Glutamatergic neuron (in vitro differentiated cells): ENCODE measurements at regions not wholly inside any gene's neighbourhood (a gene's known extent, or its start where the extent isn't known, plus 50 kb on each side); places are given as distances from the start of the nearest gene placed in this dataset.

Experiments used
- DNase-seq: peaks from one replicate; pipeline ENCODE4 v3.0.0; 2022
- H3K27ac Mint-ChIP-seq: one replicate; pipeline ENCODE4 v1.8.0; 2020; ENCODE audit warnings: mild to moderate bottlenecking, mixed read lengths, inconsistent platforms; ENCODE audit not compliant: unreplicated experiment
- H3K27me3 Mint-ChIP-seq: one replicate; pipeline ENCODE4 v1.8.0; 2020; ENCODE audit warnings: mild to moderate bottlenecking, moderate library complexity, mixed read lengths, inconsistent platforms; ENCODE audit not compliant: unreplicated experiment
- H3K36me3 Mint-ChIP-seq: one replicate; pipeline ENCODE4 v1.8.0; 2020; ENCODE audit warnings: mild to moderate bottlenecking, mixed read lengths, inconsistent platforms; ENCODE audit not compliant: unreplicated experiment
- H3K4me1 Mint-ChIP-seq: one replicate; pipeline ENCODE4 v1.8.0; 2020; ENCODE audit warnings: mild to moderate bottlenecking, low read depth, mixed read lengths, inconsistent platforms; ENCODE audit not compliant: unreplicated experiment
- H3K4me3 Mint-ChIP-seq: one replicate; pipeline ENCODE4 v1.8.0; 2020; ENCODE audit warnings: mild to moderate bottlenecking, mixed read lengths, inconsistent platforms; ENCODE audit not compliant: unreplicated experiment
- H3K9me3 Mint-ChIP-seq: one replicate; pipeline ENCODE4 v1.8.0; 2020; ENCODE audit warnings: mild to moderate bottlenecking, moderate library complexity, mixed read lengths, inconsistent platforms; ENCODE audit not compliant: unreplicated experiment
- TF ChIP-seq, protein P1 (sequence below): fragments of 200-600 bp; sonication (generic); IDR thresholded peaks from one replicate; pipeline ENCODE4 v1.5.0; 2021; ENCODE audit not compliant: partially characterized antibody, unreplicated experiment

GRCh38 chr22:49291169-49291568 lies 536.5 kb downstream of the BRD1 start:
- Mint-ChIP-seq H3K27me3 (peaks cover 3% of the 10 kb centered on the region), H3K4me1 (no peaks in the 10 kb centered on the region)

DNA sequence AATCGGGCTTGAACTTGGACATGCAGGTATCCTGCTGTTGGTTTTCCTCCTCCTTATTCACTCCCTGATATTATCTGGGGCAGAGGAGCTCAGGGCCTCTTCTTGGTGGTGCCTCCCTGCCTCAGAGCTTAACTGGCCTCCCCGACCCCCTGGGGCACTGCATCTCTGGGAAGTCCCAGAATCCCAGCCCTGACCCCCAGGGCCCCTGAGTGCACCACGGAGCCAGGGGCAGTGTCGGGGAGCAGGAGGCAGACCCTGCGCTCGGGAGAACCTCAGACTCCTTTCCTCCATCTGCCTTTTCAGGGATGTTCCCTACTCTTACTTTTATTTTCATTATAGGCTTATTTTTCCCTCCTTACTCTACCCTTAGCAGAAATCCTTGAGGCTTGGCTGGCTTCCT lies 537.0 kb downstream of the BRD1 start:
- Mint-ChIP-seq H3K36me3 (peaks cover 5% of the 10 kb centered on the region), H3K4me1 (no peaks in the 10 kb centered on the region), H3K4me3 (no peak overlapping the region), H3K9me3 (peaks cover 15% of the 10 kb centered on the region), H3K27me3 (peaks cover 2% of the 10 kb centered on the region), H3K27ac (no peak overlapping the region)
- TF ChIP-seq, protein P1, sequence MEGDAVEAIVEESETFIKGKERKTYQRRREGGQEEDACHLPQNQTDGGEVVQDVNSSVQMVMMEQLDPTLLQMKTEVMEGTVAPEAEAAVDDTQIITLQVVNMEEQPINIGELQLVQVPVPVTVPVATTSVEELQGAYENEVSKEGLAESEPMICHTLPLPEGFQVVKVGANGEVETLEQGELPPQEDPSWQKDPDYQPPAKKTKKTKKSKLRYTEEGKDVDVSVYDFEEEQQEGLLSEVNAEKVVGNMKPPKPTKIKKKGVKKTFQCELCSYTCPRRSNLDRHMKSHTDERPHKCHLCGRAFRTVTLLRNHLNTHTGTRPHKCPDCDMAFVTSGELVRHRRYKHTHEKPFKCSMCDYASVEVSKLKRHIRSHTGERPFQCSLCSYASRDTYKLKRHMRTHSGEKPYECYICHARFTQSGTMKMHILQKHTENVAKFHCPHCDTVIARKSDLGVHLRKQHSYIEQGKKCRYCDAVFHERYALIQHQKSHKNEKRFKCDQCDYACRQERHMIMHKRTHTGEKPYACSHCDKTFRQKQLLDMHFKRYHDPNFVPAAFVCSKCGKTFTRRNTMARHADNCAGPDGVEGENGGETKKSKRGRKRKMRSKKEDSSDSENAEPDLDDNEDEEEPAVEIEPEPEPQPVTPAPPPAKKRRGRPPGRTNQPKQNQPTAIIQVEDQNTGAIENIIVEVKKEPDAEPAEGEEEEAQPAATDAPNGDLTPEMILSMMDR: no peak
- no peak for DNase-seq

More at GRCh38 chr22:49291169-49291568, 536.5 kb downstream of the BRD1 start:
- H3K27ac Mint-ChIP-seq: no peak overlapping the region
- TF ChIP-seq, protein P1: no peak
- DNase-seq: no peak
- no peak overlapping the region for H3K4me3 Mint-ChIP-seq
- peaks cover 16% of the 10 kb centered on the region for H3K9me3 Mint-ChIP-seq
- H3K36me3 Mint-ChIP-seq: peaks cover 5% of the 10 kb centered on the region

DNA sequence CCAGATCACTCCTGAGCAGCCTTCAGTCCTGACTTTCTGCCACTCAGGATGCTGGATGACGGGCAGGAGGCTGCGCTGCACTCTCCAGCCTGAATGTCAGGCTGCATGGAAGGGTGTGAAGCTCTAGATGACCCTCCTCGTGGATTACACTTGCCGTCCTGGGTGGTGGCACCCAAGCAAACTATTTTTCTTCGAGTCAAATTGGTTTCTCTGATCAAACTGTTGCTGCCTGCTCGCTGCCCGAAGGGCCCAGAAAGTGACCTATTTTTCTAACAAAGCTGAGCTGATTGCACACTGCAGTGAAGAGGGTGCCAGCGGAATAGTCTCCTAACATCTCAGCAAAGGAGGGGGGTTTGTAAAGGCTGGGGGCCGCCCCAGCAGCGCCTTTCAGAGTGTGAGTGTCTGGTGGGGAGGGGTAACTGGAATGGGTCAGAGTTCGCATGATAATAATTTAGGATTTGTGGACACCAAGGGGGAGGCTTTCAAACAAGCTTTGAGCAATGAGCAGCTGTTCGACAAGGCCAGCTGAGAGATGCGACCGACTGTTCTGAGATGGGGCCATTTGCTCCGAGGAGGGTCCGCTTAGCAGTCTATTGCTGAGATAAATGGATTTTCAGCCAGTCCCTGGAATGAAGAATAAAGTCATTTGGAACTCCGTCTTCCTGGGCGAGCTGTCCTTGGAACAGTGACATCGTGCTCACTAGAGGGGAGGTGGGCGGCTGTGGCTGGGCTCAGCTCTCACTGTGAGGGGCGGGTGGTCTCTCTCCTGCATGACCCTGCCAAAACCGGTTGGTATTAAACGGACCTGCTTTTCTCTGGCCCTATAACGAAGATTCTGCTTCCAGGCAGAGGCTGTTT lies 537.6 kb downstream of the BRD1 start:
- TF ChIP-seq, protein P1: no peak
- peaks cover 14% of the 10 kb centered on the region for H3K9me3 Mint-ChIP-seq
- no peak for DNase-seq
- no peaks in the 10 kb centered on the region for H3K4me1 Mint-ChIP-seq
- no peaks in the 10 kb centered on the region for H3K36me3 Mint-ChIP-seq
- no peak overlapping the region for H3K27ac Mint-ChIP-seq
- H3K27me3 Mint-ChIP-seq: no peaks in the 10 kb centered on the region
- H3K4me3 Mint-ChIP-seq: no peak overlapping the region

GRCh38 chr22:49286181-49286760 lies 541.4 kb downstream of the BRD1 start:
- Mint-ChIP-seq H3K36me3 (peaks cover 5% of the 10 kb centered on the region), H3K9me3 (peaks cover 17% of the 10 kb centered on the region), H3K27me3 (no peaks in the 10 kb centered on the region), H3K4me3 (no peak overlapping the region), H3K27ac (no peak overlapping the region), H3K4me1 (no peaks in the 10 kb centered on the region)
- DNase-seq: no peak
- TF ChIP-seq, protein P1: no peak

DNA sequence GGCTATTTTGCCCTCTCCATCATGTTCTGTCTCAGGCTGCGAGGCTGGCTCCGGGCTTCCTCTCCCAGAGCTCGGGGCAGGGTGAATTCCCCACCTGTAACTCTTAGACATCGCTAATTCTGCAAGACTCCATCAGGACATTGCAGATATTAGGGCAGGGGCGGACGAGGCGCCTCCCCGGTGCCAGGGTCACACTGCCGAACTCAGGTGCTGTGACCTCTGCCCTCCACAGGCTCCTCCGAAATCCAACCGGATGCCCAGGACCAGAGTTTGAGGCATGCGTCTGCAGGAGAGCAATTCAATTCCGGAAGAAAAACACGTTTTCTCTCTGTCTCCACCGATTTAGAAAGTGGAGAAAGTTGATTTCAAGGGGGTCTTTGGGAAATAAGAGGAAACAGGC lies 542.7 kb downstream of the BRD1 start:
- Mint-ChIP-seq H3K4me1 (no peaks in the 10 kb centered on the region), H3K9me3 (peaks cover 25% of the 10 kb centered on the region), H3K27me3 (no peaks in the 10 kb centered on the region), H3K36me3 (peaks cover 15% of the 10 kb centered on the region), H3K27ac (no peak overlapping the region), H3K4me3 (no peak overlapping the region)
- TF ChIP-seq, protein P1: no peak
- no peak for DNase-seq
